ENCODE measurements at regions not wholly inside any gene's neighbourhood (a gene's known extent, or its start where the extent isn't known, plus 50 kb on each side); places are given as distances from the start of the nearest gene placed in this dataset.

GRCh38 chr10:16119445-16119844, 259.1 kb upstream of the MINDY3 start:
- no peak for TF ChIP-seq CTCF (IDR thresholded peaks at IDR 0.05; ENCODE audit: poor library complexity, severe bottlenecking)
- TF ChIP-seq RAD21 (conservative IDR thresholded peaks at IDR 0.05): no peak
- TF ChIP-seq EZH2 (IDR thresholded peaks at IDR 0.05; ENCODE audit: borderline replicate concordance, insufficient read depth, low read length, poor library complexity, severe bottlenecking): no peak
- no peak for TF ChIP-seq EP300 (conservative IDR thresholded peaks at IDR 0.05; ENCODE audit: poor library complexity, severe bottlenecking)
- TF ChIP-seq POLR2AphosphoS5 (IDR thresholded peaks at IDR 0.05): no peak
- TF ChIP-seq TAF1 (IDR thresholded peaks at IDR 0.05; ENCODE audit: low read depth): no peak
- no peak for TF ChIP-seq MXI1 (conservative IDR thresholded peaks at IDR 0.05; ENCODE audit: poor library complexity, severe bottlenecking)
- no peak for TF ChIP-seq REST (IDR thresholded peaks at IDR 0.05; ENCODE audit: borderline replicate concordance)
